ENCODE measurements at regions not wholly inside any gene's neighbourhood (a gene's known extent, or its start where the extent isn't known, plus 50 kb on each side); places are given as distances from the start of the nearest gene placed in this dataset.

DNA sequence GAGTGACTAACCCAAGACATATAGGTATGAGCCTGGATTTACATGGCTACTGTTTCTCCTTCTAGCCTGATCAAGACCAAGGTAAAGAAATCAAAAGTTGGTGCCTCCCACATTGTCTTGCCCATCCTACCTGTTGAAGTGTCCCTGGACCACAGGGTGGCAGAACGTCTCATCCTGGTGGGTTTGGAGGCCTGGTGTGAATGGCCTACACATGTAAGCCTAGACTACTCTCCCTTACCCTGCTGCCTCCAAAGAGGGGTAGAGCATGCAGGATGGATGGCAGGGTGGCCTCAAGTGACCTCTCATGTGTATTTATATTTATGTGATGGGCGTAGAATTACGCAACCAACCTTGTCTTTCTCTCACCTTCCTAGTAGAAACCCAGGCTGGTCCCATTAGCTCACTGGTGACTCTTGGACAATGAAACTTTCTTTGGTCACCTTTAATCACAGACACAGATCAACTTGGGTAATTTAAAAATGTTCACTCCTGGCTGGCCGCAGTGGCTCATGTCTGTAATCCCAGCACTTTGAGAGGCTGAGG, 73.3 kb upstream of the SOD3 start:
- Histone ChIP-seq H3K4me1 (ENCODE audit: control insufficient read depth, insufficient read depth, low read length) (no peaks in the 10 kb centered on the region), H3K4me3 (ENCODE audit: low read length) (no peak overlapping the region), H3K27me3 (ENCODE audit: control insufficient read depth, insufficient read depth) (no peaks in the 10 kb centered on the region), H3K9me3 (ENCODE audit: control insufficient read depth, low read length) (no peaks in the 10 kb centered on the region), H3K27ac (ENCODE audit: low read length) (no peak overlapping the region)
- 92% methylated on average over 4 of the region's 4 CpGs for WGBS
- ATAC-seq (no peak), DNase-seq (no peak)
- intact Hi-C loops (cut with DNase I), result no loop called here

DNA sequence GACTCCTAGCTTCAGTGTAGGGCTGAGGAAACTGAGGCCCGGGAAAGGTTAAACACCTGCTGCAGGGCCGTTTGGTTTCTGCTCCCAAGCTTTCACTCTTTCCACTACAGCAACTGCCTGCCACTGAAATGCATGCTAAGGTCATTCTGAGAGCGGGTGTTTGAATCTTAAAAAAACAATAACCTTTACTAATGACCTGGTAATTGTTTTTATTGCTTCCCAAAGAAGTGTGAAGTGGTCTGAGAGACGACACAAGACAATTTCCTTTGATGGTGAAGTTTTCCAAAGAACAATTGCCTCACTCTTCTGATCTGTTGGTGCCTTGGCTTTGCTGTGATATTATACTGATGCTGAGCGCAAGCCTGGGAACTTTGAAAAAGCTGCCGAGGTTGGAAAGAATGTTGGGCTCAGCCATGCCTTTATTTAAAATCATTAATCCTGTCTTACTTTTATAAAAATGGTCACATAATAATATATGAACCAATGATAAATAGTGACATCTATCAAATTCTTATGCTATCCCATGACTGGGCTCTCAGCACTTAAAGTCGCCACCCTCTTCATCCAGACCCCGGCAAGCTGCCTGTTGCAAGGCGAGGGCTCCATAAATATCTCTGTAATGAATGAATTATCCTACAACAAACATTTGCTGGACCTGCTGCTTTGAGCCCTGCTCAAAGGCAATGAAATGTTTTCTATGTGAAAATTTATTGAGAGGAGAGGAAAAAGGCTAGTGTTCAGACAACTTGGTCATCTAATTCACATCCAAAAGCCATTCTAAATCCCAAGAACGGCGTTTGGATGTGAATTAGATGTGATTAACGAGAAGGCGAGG, 67.8 kb upstream of the SOD3 start:
- ATAC-seq (no peak), DNase-seq (no peak)
- no peaks in the 10 kb centered on the region for H3K27me3 ChIP-seq (ENCODE audit: control insufficient read depth, insufficient read depth)
- H3K9me3 ChIP-seq (ENCODE audit: control insufficient read depth, low read length), result no peaks in the 10 kb centered on the region
- no peak overlapping the region for H3K4me3 ChIP-seq (ENCODE audit: low read length)
- intact Hi-C loops (cut with DNase I), result no loop called here
- WGBS, result 70% methylated on average over 13 of the region's 13 CpGs
- H3K4me1 ChIP-seq (ENCODE audit: control insufficient read depth, insufficient read depth, low read length), result no peaks in the 10 kb centered on the region
- no peak overlapping the region for H3K27ac ChIP-seq (ENCODE audit: low read length)

DNA sequence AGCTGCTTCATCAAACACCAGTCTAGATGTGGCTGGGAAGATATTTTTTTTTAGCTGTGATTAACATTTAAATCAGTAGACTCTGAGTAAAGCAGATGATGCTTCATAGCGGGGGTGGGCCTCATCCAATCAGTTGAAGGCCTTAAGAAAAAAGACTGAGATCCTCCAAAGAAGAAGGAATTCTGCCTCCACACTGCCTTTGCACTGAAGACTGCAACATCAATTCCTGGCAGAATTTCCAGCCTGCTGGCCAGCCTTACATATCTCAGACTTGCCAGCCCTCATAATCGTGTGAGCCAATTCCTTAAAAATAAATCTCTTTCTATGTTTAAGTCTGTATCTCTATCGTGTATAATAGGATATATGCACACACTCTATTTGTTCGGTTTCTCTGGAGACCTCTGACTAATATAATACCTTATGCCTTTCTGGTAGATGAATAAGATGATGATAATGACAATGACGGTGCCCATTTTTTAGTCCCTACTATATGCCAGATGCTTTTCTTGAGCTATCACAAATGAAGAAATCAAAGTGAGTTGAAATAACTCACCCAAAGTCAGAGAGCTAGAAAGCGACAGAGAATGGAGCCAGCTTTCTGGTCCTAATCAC, 66.1 kb upstream of the SOD3 start:
- DNase-seq, result peak in 2 of 3 donors; percentile 24 to 67
- intact Hi-C loops (cut with DNase I), result no loop called here
- peaks cover 4% of the 10 kb centered on the region for H3K4me1 ChIP-seq (ENCODE audit: control insufficient read depth, insufficient read depth, low read length)
- ATAC-seq, result no peak
- H3K4me3 ChIP-seq (ENCODE audit: low read length), result no peak overlapping the region
- no peaks in the 10 kb centered on the region for H3K9me3 ChIP-seq (ENCODE audit: control insufficient read depth, low read length)
- H3K27me3 ChIP-seq (ENCODE audit: control insufficient read depth, insufficient read depth), result no peaks in the 10 kb centered on the region
- H3K27ac ChIP-seq (ENCODE audit: low read length), result no peak overlapping the region
- WGBS, result 63% methylated on average over 6 of the region's 6 CpGs

DNA sequence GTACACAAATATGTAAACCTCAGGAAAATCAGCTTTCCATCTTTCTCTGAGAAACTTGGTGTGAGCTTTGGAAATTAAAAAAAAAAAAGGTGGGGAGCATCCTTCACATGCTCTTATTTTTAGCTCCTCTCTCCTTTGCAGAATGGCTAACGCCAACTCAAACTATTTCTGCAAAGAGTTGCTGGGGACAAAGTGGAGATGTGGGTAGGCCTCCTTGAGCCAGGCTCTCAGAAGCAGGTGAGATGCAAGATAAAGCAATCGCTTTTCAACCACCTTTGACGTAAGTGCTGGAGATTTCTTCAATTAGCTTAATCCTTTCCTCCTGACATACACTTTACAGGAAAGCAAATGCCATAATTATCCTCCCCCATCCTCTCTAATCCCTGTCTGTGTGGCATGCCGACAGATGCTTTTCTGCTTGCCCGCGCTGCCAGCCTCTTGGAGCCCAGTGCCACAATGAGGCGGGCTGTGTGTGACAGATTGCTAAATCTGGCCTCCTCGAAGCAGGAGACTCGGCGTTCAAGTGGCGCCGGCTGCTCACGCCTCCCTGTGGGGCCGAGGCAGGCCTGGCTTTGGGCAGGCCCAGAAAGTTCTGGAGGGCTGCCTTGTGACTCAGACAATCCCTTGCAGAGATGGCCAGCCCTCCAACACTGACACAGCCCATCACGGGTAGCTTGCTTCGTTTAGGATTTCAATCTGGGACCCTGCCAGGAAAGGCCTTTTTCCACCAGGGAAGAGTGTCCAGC, 64.9 kb upstream of the SOD3 start:
- no peaks in the 10 kb centered on the region for H3K9me3 ChIP-seq (ENCODE audit: control insufficient read depth, low read length)
- DNase-seq (peak; percentile 89 to 93 (median 91)), ATAC-seq (peak; percentile 95 to 97)
- intact Hi-C loops (cut with DNase I), result loop anchor here in 1 of 4 donors (10.0 kb wide), 1 partner anchor 64 kb away; the partner anchor contains the start of gene SOD3
- H3K27ac ChIP-seq (ENCODE audit: low read length), result peak overlapping the region; percentile 62
- H3K4me3 ChIP-seq (ENCODE audit: low read length), result no peak overlapping the region
- 41% methylated on average over 16 of the region's 16 CpGs for WGBS
- H3K4me1 ChIP-seq (ENCODE audit: control insufficient read depth, insufficient read depth, low read length), result peaks cover 4% of the 10 kb centered on the region
- no peaks in the 10 kb centered on the region for H3K27me3 ChIP-seq (ENCODE audit: control insufficient read depth, insufficient read depth)

DNA sequence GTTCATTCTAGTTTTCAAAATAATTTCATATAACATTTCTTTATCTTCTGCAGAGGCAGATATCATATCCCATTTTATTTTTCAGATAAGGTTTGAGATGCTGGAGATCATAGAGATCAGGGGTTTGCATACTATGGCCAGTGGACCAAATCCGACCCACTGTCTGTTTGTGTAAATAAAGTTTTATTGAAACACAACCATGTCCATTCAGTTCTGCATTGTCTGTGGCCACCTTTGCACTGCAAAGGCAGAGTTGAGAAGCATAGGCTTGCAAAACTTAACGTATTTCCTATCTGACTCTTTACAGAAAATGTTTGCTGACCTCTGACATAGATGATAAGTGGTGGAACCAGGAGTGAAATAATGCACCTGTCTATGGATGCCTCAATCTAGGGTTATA, 63.9 kb upstream of the SOD3 start:
- H3K27me3 ChIP-seq (ENCODE audit: control insufficient read depth, insufficient read depth), result no peaks in the 10 kb centered on the region
- DNase-seq, result no peak
- WGBS, result 82% methylated on average over 2 of the region's 2 CpGs
- no peaks in the 10 kb centered on the region for H3K9me3 ChIP-seq (ENCODE audit: control insufficient read depth, low read length)
- no peak overlapping the region for H3K27ac ChIP-seq (ENCODE audit: low read length)
- intact Hi-C loops (cut with DNase I), result loop anchor here in 1 of 4 donors (10.0 kb wide), 1 partner anchor 63 kb away; the partner anchor contains the start of gene SOD3
- H3K4me1 ChIP-seq (ENCODE audit: control insufficient read depth, insufficient read depth, low read length), result peaks cover 4% of the 10 kb centered on the region
- H3K4me3 ChIP-seq (ENCODE audit: low read length), result no peak overlapping the region
- ATAC-seq, result no peak

DNA sequence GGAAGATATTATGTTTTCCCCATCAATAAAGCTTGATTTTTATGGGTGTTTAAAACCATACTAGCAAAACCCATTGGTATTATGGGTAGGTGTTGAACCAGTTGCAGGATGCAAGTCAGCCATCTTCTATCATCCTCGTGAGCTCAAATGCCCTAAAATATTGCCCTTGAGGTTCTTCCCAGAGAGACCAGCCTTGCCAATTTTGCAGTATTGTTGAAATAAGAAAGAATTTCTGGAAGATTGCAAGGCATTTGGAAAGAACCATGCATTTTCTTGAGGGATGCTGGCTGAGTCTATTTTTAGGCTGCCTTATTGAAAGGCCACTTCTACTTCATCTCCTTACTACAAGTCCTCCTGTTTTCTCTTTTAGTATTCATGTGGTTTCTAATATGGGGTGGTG, 60.9 kb upstream of the SOD3 start:
- Histone ChIP-seq H3K27me3 (ENCODE audit: control insufficient read depth, insufficient read depth) (no peaks in the 10 kb centered on the region), H3K9me3 (ENCODE audit: control insufficient read depth, low read length) (no peaks in the 10 kb centered on the region), H3K4me3 (ENCODE audit: low read length) (no peak overlapping the region), H3K4me1 (ENCODE audit: control insufficient read depth, insufficient read depth, low read length) (peaks cover 4% of the 10 kb centered on the region), H3K27ac (ENCODE audit: low read length) (no peak overlapping the region)
- whole genome bisulfite sequencing, result 64% methylated on average over 1 of the region's 1 CpG
- ATAC-seq, result no peak
- intact Hi-C loops (cut with DNase I), result loop anchor here in 1 of 4 donors (10.0 kb wide), 1 partner anchor 60 kb away; the partner anchor contains the start of gene SOD3
- DNase-seq, result no peak

DNA sequence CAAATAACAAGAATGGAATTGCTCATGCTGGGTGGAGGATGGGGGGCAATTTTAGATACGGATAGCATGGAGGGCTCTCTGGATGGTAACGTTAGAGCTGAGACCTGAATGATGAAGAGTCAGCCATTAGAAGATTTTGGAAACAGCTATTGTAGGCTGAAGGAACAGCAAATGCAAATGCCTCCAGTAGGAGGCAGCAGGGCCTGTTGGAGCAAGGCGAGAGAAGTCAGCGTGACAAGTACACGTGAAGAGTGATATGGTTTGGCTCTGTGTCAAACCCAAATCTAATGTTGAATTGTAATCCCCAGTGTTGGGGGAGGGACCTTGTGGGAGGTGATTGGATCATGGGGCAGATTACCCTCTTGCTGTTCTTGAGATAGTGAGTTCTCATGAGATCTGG, 59.3 kb upstream of the SOD3 start:
- WGBS, result 58% methylated on average over 5 of the region's 5 CpGs
- DNase-seq (no peak), ATAC-seq (no peak)
- no peaks in the 10 kb centered on the region for H3K9me3 ChIP-seq (ENCODE audit: control insufficient read depth, low read length)
- no peak overlapping the region for H3K4me3 ChIP-seq (ENCODE audit: low read length)
- H3K4me1 ChIP-seq (ENCODE audit: control insufficient read depth, insufficient read depth, low read length), result peaks cover 4% of the 10 kb centered on the region
- no peak overlapping the region for H3K27ac ChIP-seq (ENCODE audit: low read length)
- intact Hi-C loops (cut with DNase I), result loop anchor here in 1 of 4 donors (10.0 kb wide), 1 partner anchor 59 kb away; the partner anchor contains the start of gene SOD3
- no peaks in the 10 kb centered on the region for H3K27me3 ChIP-seq (ENCODE audit: control insufficient read depth, insufficient read depth)

DNA sequence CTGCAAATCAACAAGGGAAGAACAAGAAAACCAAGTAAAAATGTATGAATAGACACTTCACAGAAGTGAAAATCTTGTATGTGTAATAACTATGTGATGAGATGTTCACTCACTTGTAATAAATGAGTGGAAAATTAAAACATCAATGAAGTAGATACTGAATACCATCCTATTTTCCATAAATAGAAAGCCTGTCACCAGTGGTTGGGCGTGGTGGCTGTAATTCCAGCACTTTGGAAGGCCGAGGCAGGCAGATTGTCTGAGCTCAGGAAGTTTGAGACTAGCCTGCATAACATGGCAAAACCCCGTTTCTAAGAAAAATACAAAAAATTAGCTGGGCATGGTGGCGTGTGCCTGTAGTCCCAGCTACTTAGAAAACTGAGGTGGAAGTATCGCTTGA, 53.5 kb upstream of the SOD3 start:
- intact Hi-C loops (cut with DNase I), result no loop called here
- DNase-seq, result no peak
- Histone ChIP-seq H3K27me3 (ENCODE audit: control insufficient read depth, insufficient read depth) (no peaks in the 10 kb centered on the region), H3K4me3 (ENCODE audit: low read length) (no peak overlapping the region), H3K27ac (ENCODE audit: low read length) (no peak overlapping the region), H3K4me1 (ENCODE audit: control insufficient read depth, insufficient read depth, low read length) (no peaks in the 10 kb centered on the region), H3K9me3 (ENCODE audit: control insufficient read depth, low read length) (no peaks in the 10 kb centered on the region)
- WGBS, result 60% methylated on average over 5 of the region's 5 CpGs
- no peak for ATAC-seq

DNA sequence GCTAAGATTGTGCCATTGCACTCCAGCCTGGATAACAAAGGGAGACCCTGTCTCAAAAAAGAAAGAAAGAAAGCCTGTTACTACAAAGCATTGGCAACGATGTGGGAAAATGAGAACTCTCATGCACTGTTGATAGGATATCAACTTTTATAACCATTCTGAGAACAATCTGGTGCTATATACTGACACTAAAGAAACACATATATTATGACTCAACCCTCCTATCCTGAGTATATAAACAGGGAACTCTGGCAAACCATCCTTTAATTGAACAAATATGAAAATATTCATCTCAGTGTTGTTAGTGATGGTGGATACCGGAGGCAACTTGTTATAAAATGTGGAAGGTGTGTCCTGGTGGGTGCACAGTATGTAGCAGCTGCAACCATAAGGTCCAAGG, 53.0 kb upstream of the SOD3 start:
- no peak overlapping the region for H3K4me3 ChIP-seq (ENCODE audit: low read length)
- H3K9me3 ChIP-seq (ENCODE audit: control insufficient read depth, low read length), result no peaks in the 10 kb centered on the region
- H3K4me1 ChIP-seq (ENCODE audit: control insufficient read depth, insufficient read depth, low read length), result no peaks in the 10 kb centered on the region
- ATAC-seq, result no peak
- no peaks in the 10 kb centered on the region for H3K27me3 ChIP-seq (ENCODE audit: control insufficient read depth, insufficient read depth)
- intact Hi-C loops (cut with DNase I), result no loop called here
- no peak overlapping the region for H3K27ac ChIP-seq (ENCODE audit: low read length)
- WGBS, result 62% methylated on average over 2 of the region's 2 CpGs
- no peak for DNase-seq

DNA sequence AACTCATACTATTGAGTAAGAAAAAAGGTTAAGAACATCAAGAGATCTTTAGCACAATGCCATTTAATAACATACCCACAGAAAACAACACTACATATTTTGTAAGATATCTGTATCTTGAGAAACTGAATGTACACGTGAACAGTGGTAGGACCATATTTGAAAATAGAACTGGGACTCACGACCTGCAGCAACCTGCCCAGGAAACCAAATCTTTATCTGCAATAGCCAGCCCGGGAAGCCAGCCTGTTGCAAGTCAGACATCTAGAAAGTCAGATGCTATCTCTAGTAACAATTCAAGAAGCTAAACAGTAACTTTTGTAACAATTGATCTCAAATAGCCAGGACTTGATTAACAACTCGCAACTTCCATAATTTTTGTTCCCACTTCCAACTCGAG, 52.6 kb upstream of the SOD3 start:
- DNase-seq (no peak), ATAC-seq (no peak)
- no peaks in the 10 kb centered on the region for H3K9me3 ChIP-seq (ENCODE audit: control insufficient read depth, low read length)
- intact Hi-C loops (cut with DNase I), result no loop called here
- 76% methylated on average over 5 of the region's 5 CpGs for WGBS
- H3K27me3 ChIP-seq (ENCODE audit: control insufficient read depth, insufficient read depth), result no peaks in the 10 kb centered on the region
- H3K4me1 ChIP-seq (ENCODE audit: control insufficient read depth, insufficient read depth, low read length), result no peaks in the 10 kb centered on the region
- no peak overlapping the region for H3K4me3 ChIP-seq (ENCODE audit: low read length)
- H3K27ac ChIP-seq (ENCODE audit: low read length), result no peak overlapping the region

DNA sequence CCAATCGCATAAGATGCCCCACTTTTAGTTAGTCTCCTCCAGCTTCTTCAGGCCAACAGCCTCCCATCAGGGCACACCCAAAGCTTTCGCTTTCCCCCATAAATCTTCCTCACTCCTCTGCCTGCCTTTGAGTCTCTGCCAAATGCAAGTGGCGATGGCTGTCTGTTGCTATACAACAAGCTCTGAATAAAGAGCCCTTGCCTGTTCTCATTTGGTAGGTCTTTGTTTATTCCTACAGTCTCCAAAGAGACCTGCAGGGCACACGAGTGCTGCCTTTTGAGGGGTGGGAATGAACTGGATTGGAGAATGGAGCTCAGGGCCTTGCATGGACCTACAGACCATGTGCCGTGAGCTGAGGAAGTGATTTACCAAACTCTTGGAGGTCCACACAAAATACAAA, 52.2 kb upstream of the SOD3 start:
- no peaks in the 10 kb centered on the region for H3K4me1 ChIP-seq (ENCODE audit: control insufficient read depth, insufficient read depth, low read length)
- no peaks in the 10 kb centered on the region for H3K9me3 ChIP-seq (ENCODE audit: control insufficient read depth, low read length)
- H3K27ac ChIP-seq (ENCODE audit: low read length), result no peak overlapping the region
- H3K27me3 ChIP-seq (ENCODE audit: control insufficient read depth, insufficient read depth), result no peaks in the 10 kb centered on the region
- no peak overlapping the region for H3K4me3 ChIP-seq (ENCODE audit: low read length)
- 79% methylated on average over 5 of the region's 5 CpGs for WGBS
- DNase-seq, result no peak
- no peak for ATAC-seq
- intact Hi-C loops (cut with DNase I), result no loop called here

All from right cardiac atrium (tissue), 5 donors.